ENCODE measurements at regions not wholly inside any gene's neighbourhood (a gene's known extent, or its start where the extent isn't known, plus 50 kb on each side); places are given as distances from the start of the nearest gene placed in this dataset.

- Histone ChIP-seq H4K20me1 (ENCODE audit: insufficient read depth) (no peaks in the 10 kb centered on the region), H3K9ac (no peak overlapping the region), H3K36me3 (ENCODE audit: insufficient read depth) (no peaks in the 10 kb centered on the region), H3K27ac (no peak overlapping the region), H3K4me2 (no peak overlapping the region), H2AFZ (ENCODE audit: low read depth) (no peak overlapping the region), H3K4me3 (IDR thresholded peaks at IDR 0.05; ENCODE audit: insufficient read depth, low read depth, low read length) (no peak overlapping the region), H3K27me3 (ENCODE audit: insufficient read depth, low read depth) (no peaks in the 10 kb centered on the region), H3K79me2 (ENCODE audit: insufficient read depth, low read depth) (no peaks in the 10 kb centered on the region), H3K4me1 (ENCODE audit: low read depth, poor library complexity, severe bottlenecking) (no peaks in the 10 kb centered on the region)
- TF ChIP-seq CTCF (conservative IDR thresholded peaks at IDR 0.05; ENCODE audit: low read depth, low read length), result no peak
Measured at GRCh38 chr14:85442996-85443395, 86.9 kb upstream of the FLRT2 start.

GRCh38 chr14:85444635-85445034 is 85.3 kb upstream of the FLRT2 start:
- H3K9ac ChIP-seq, result no peak overlapping the region
- no peaks in the 10 kb centered on the region for H3K4me1 ChIP-seq (ENCODE audit: low read depth, poor library complexity, severe bottlenecking)
- H3K27me3 ChIP-seq (ENCODE audit: insufficient read depth, low read depth), result no peaks in the 10 kb centered on the region
- H2AFZ ChIP-seq (ENCODE audit: low read depth), result no peak overlapping the region
- no peaks in the 10 kb centered on the region for H4K20me1 ChIP-seq (ENCODE audit: insufficient read depth)
- no peaks in the 10 kb centered on the region for H3K36me3 ChIP-seq (ENCODE audit: insufficient read depth)
- no peak overlapping the region for H3K27ac ChIP-seq
- no peak overlapping the region for H3K4me3 ChIP-seq (IDR thresholded peaks at IDR 0.05; ENCODE audit: insufficient read depth, low read depth, low read length)
- H3K79me2 ChIP-seq (ENCODE audit: insufficient read depth, low read depth), result no peaks in the 10 kb centered on the region
- no peak overlapping the region for H3K4me2 ChIP-seq
- TF ChIP-seq CTCF (conservative IDR thresholded peaks at IDR 0.05; ENCODE audit: low read depth, low read length), result no peak

- H3K4me2 ChIP-seq, result no peak overlapping the region
- H3K36me3 ChIP-seq (ENCODE audit: insufficient read depth), result no peaks in the 10 kb centered on the region
- no peak overlapping the region for H3K4me3 ChIP-seq (IDR thresholded peaks at IDR 0.05; ENCODE audit: insufficient read depth, low read depth, low read length)
- H3K79me2 ChIP-seq (ENCODE audit: insufficient read depth, low read depth), result no peaks in the 10 kb centered on the region
- no peaks in the 10 kb centered on the region for H4K20me1 ChIP-seq (ENCODE audit: insufficient read depth)
- H3K27me3 ChIP-seq (ENCODE audit: insufficient read depth, low read depth), result no peaks in the 10 kb centered on the region
- H3K27ac ChIP-seq, result no peak overlapping the region
- TF ChIP-seq CTCF (conservative IDR thresholded peaks at IDR 0.05; ENCODE audit: low read depth, low read length), result no peak
- no peaks in the 10 kb centered on the region for H3K4me1 ChIP-seq (ENCODE audit: low read depth, poor library complexity, severe bottlenecking)
- H3K9ac ChIP-seq, result no peak overlapping the region
- no peak overlapping the region for H2AFZ ChIP-seq (ENCODE audit: low read depth)
Measured at GRCh38 chr14:85445151-85445795, 84.7 kb upstream of the FLRT2 start.

GRCh38 chr14:85447883-85448282 is 82.1 kb upstream of the FLRT2 start:
- no peaks in the 10 kb centered on the region for H3K36me3 ChIP-seq (ENCODE audit: insufficient read depth)
- no peak overlapping the region for H3K4me3 ChIP-seq (IDR thresholded peaks at IDR 0.05; ENCODE audit: insufficient read depth, low read depth, low read length)
- H3K4me1 ChIP-seq (ENCODE audit: low read depth, poor library complexity, severe bottlenecking), result no peaks in the 10 kb centered on the region
- no peak overlapping the region for H2AFZ ChIP-seq (ENCODE audit: low read depth)
- H4K20me1 ChIP-seq (ENCODE audit: insufficient read depth), result no peaks in the 10 kb centered on the region
- no peak for TF ChIP-seq CTCF (conservative IDR thresholded peaks at IDR 0.05; ENCODE audit: low read depth, low read length)
- no peaks in the 10 kb centered on the region for H3K27me3 ChIP-seq (ENCODE audit: insufficient read depth, low read depth)
- H3K79me2 ChIP-seq (ENCODE audit: insufficient read depth, low read depth), result no peaks in the 10 kb centered on the region
- H3K4me2 ChIP-seq, result no peak overlapping the region
- no peak overlapping the region for H3K9ac ChIP-seq
- H3K27ac ChIP-seq, result no peak overlapping the region
